ENCODE measurements at regions not wholly inside any gene's neighbourhood (a gene's known extent, or its start where the extent isn't known, plus 50 kb on each side); places are given as distances from the start of the nearest gene placed in this dataset.

DNA sequence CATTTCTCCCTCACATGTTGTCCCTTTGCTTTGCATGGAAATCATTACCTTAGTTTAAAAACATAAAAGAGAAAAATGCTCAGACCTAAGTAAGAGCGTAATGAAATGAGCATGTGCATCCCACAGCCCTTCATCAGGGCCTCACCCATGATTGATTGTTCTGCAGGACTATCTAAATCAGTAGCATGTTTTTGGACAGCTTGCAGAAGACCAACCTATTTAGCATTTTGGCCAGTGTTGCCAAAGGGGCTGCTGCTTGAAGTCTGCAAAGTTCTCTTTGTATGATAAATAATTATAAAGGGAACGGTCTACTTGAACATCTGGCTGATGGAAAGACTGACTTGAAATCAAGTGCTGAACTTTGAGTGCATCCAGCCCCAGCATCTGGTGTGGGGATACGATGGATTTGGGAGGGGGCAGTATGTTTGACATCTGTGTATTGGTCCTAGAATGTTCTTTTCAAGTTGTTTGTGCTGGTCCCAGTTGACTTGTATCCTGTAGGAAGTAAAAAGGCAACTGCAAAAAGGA lies 76.1 kb upstream of the LIMCH1 start:
- Mint-ChIP-seq H3K4me1 (peaks cover 2% of the 10 kb centered on the region), H3K4me3 (no peak overlapping the region), H3K27me3 (ENCODE audit: low read depth in 3 of 3) (peaks cover 3 to 4% (median 3%) of the 10 kb centered on the region in 3 donors), H3K36me3 (no peaks in the 10 kb centered on the region), H3K27ac (no peak overlapping the region), H3K9me3 (no peaks in the 10 kb centered on the region)
- Histone ChIP-seq H4K20me1 (ENCODE audit: insufficient read depth, low read length) (no peaks in the 10 kb centered on the region), H3K36me3 (replicated peaks in 1 of 2; ENCODE audit: control insufficient read depth in 1 of 2, insufficient read depth in 2 of 2, low read length in 2 of 2) (no peaks in the 10 kb centered on the region), H3K27me3 (ENCODE audit: control insufficient read depth in 2 of 2, insufficient read depth in 2 of 2, low read length in 2 of 2) (no peaks in the 10 kb centered on the region), H3K4me2 (replicated peaks; ENCODE audit: extremely low read depth, low read length, poor library complexity, severe bottlenecking) (no peak overlapping the region), H3K4me1 (ENCODE audit: control insufficient read depth in 1 of 2, insufficient read depth in 2 of 2, low read length in 2 of 2) (no peaks in the 10 kb centered on the region), H3K9ac (ENCODE audit: insufficient read depth, low read length, poor library complexity, severe bottlenecking) (no peak overlapping the region), H2AFZ (ENCODE audit: insufficient read depth, low read depth, low read length, poor library complexity, severe bottlenecking) (no peak overlapping the region), H3K27ac (ENCODE audit: low read depth in 1 of 2, low read length in 2 of 2) (no peak overlapping the region), H3K9me3 (replicated peaks in 1 of 2; ENCODE audit: control insufficient read depth in 1 of 2, insufficient read depth in 1 of 2, low read length in 2 of 2) (no peaks in the 10 kb centered on the region), H3K79me2 (ENCODE audit: insufficient read depth, low read length) (no peaks in the 10 kb centered on the region), H3K4me3 (replicated peaks in 1 of 3; ENCODE audit: low read depth in 2 of 3, low read length in 3 of 3) (no peak overlapping the region)
- WGBS (ENCODE audit: insufficient coverage), result 100% methylated on average over 1 of the region's 3 CpGs
- DNase-seq, result no peak
- TF ChIP-seq, protein P1, sequence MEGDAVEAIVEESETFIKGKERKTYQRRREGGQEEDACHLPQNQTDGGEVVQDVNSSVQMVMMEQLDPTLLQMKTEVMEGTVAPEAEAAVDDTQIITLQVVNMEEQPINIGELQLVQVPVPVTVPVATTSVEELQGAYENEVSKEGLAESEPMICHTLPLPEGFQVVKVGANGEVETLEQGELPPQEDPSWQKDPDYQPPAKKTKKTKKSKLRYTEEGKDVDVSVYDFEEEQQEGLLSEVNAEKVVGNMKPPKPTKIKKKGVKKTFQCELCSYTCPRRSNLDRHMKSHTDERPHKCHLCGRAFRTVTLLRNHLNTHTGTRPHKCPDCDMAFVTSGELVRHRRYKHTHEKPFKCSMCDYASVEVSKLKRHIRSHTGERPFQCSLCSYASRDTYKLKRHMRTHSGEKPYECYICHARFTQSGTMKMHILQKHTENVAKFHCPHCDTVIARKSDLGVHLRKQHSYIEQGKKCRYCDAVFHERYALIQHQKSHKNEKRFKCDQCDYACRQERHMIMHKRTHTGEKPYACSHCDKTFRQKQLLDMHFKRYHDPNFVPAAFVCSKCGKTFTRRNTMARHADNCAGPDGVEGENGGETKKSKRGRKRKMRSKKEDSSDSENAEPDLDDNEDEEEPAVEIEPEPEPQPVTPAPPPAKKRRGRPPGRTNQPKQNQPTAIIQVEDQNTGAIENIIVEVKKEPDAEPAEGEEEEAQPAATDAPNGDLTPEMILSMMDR (IDR thresholded peaks at IDR 0.05), result no peak
- intact Hi-C loops (cut with micrococcal nuclease), result no loop called here

DNA sequence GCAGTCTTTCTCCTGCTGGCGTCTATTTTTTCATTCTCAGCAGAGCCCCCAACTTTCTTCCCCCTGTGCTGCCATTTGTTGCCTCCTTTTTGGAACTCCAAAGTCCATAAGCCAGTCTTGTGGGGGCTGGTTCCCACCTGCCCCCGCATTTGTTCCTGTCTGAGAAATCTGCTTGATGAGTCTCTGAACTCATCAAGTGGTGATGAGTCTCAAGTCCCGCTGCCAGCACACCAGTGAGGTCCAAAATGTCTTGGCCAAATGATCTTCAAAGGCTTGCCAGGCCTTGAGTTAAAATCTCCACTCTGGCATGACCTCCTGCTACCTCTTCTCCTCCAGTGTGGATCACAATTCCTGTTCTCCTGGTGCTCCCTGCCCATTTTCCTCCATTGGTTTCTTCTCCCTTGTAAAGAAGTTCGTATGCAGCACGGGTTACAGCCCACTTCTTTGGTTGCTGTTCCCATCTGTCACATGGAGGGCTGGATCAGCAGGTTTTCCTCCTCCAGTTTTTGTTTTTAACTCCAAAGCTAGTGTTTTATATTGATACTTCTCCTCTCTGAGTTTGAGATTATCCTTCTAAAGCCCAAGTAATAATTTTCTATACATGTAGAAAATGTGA lies 72.7 kb upstream of the LIMCH1 start:
- no peak overlapping the region for H3K4me2 ChIP-seq (replicated peaks; ENCODE audit: extremely low read depth, low read length, poor library complexity, severe bottlenecking)
- no peaks in the 10 kb centered on the region for H3K79me2 ChIP-seq (ENCODE audit: insufficient read depth, low read length)
- Mint-ChIP-seq H3K27ac (no peak overlapping the region), H3K9me3 (no peaks in the 10 kb centered on the region), H3K4me1 (no peaks in the 10 kb centered on the region), H3K36me3 (no peaks in the 10 kb centered on the region), H3K4me3 (no peak overlapping the region), H3K27me3 (ENCODE audit: low read depth in 3 of 3) (peaks cover 3 to 4% (median 3%) of the 10 kb centered on the region in 3 donors)
- intact Hi-C loops (cut with micrococcal nuclease), result no loop called here
- DNase-seq, result no peak
- no peaks in the 10 kb centered on the region for H4K20me1 ChIP-seq (ENCODE audit: insufficient read depth, low read length)
- H3K27ac ChIP-seq (ENCODE audit: low read depth in 1 of 2, low read length in 2 of 2), result no peak overlapping the region
- H2AFZ ChIP-seq (ENCODE audit: insufficient read depth, low read depth, low read length, poor library complexity, severe bottlenecking), result no peak overlapping the region
- H3K4me3 ChIP-seq (replicated peaks in 1 of 3; ENCODE audit: low read depth in 2 of 3, low read length in 3 of 3), result no peak overlapping the region
- no peaks in the 10 kb centered on the region for H3K27me3 ChIP-seq (ENCODE audit: control insufficient read depth in 2 of 2, insufficient read depth in 2 of 2, low read length in 2 of 2)
- 100% methylated on average over 2 of the region's 5 CpGs for whole genome bisulfite sequencing (ENCODE audit: insufficient coverage)
- no peaks in the 10 kb centered on the region for H3K36me3 ChIP-seq (replicated peaks in 1 of 2; ENCODE audit: control insufficient read depth in 1 of 2, insufficient read depth in 2 of 2, low read length in 2 of 2)
- H3K9me3 ChIP-seq (replicated peaks in 1 of 2; ENCODE audit: control insufficient read depth in 1 of 2, insufficient read depth in 1 of 2, low read length in 2 of 2), result no peaks in the 10 kb centered on the region
- H3K9ac ChIP-seq (ENCODE audit: insufficient read depth, low read length, poor library complexity, severe bottlenecking), result no peak overlapping the region
- TF ChIP-seq, protein P1 (IDR thresholded peaks at IDR 0.05), result no peak
- H3K4me1 ChIP-seq (ENCODE audit: control insufficient read depth in 1 of 2, insufficient read depth in 2 of 2, low read length in 2 of 2), result no peaks in the 10 kb centered on the region
